ENCODE measurements at regions not wholly inside any gene's neighbourhood (a gene's known extent, or its start where the extent isn't known, plus 50 kb on each side); places are given as distances from the start of the nearest gene placed in this dataset.

DNA sequence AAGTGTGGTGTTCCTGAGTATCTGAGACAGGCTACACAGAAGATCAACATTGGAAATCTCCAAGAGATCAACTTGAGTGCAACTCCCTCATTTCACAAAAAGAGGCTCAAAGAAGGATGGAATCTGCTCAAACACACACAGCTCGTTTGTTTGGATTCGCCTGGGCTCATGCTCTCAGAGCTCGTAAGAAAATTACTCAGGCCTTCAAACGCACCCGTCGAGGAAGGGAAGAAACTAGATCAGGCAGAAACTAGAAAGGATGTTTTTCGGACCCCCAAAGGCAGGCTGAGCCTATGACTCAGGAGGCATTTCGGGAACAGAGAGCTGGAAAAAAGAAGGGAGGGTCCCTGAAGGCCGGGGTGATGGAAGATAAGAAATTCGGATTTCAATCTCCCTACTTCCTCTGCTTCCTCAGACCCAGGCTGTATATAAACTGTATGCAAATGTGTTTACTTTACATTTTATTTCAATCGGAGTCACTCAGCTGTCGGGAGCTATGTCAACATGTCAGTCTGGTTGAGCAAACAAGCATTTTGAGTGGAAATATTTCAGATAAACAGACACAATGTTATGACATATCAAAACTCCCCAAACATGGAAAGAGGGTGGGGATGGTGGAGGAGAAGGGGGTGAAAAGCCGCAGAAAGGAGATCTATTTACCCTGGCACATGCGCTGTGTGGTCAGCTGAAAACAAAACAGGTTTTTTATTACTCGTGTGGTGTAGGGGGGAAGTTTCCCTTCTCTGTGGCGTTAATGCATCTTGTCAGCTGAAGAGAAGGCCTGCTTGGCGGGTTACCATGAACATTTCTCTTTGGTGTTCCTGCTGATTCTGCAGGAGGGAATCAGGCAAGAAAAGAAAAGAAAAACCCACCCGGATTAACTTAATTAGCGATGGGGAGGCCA lies 129.1 kb upstream of the TBX3 start:
- TF ChIP-seq, protein P1, sequence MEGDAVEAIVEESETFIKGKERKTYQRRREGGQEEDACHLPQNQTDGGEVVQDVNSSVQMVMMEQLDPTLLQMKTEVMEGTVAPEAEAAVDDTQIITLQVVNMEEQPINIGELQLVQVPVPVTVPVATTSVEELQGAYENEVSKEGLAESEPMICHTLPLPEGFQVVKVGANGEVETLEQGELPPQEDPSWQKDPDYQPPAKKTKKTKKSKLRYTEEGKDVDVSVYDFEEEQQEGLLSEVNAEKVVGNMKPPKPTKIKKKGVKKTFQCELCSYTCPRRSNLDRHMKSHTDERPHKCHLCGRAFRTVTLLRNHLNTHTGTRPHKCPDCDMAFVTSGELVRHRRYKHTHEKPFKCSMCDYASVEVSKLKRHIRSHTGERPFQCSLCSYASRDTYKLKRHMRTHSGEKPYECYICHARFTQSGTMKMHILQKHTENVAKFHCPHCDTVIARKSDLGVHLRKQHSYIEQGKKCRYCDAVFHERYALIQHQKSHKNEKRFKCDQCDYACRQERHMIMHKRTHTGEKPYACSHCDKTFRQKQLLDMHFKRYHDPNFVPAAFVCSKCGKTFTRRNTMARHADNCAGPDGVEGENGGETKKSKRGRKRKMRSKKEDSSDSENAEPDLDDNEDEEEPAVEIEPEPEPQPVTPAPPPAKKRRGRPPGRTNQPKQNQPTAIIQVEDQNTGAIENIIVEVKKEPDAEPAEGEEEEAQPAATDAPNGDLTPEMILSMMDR (conservative IDR thresholded peaks at IDR 0.05) = no peak
- TF ChIP-seq ZFX (IDR thresholded peaks at IDR 0.05) = no peak

All from C4-2B (cell line).